ENCODE measurements at regions not wholly inside any gene's neighbourhood (a gene's known extent, or its start where the extent isn't known, plus 50 kb on each side); places are given as distances from the start of the nearest gene placed in this dataset.

GRCh38 chr5:92559331-92559730 is 1021.7 kb downstream of the NR2F1-AS1 start:
- TF ChIP-seq, protein P1, sequence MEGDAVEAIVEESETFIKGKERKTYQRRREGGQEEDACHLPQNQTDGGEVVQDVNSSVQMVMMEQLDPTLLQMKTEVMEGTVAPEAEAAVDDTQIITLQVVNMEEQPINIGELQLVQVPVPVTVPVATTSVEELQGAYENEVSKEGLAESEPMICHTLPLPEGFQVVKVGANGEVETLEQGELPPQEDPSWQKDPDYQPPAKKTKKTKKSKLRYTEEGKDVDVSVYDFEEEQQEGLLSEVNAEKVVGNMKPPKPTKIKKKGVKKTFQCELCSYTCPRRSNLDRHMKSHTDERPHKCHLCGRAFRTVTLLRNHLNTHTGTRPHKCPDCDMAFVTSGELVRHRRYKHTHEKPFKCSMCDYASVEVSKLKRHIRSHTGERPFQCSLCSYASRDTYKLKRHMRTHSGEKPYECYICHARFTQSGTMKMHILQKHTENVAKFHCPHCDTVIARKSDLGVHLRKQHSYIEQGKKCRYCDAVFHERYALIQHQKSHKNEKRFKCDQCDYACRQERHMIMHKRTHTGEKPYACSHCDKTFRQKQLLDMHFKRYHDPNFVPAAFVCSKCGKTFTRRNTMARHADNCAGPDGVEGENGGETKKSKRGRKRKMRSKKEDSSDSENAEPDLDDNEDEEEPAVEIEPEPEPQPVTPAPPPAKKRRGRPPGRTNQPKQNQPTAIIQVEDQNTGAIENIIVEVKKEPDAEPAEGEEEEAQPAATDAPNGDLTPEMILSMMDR (IDR thresholded peaks at IDR 0.05; ENCODE audit: extremely low read depth, missing control alignments): no peak
- no peak for DNase-seq (ENCODE audit: low spot score)

DNA sequence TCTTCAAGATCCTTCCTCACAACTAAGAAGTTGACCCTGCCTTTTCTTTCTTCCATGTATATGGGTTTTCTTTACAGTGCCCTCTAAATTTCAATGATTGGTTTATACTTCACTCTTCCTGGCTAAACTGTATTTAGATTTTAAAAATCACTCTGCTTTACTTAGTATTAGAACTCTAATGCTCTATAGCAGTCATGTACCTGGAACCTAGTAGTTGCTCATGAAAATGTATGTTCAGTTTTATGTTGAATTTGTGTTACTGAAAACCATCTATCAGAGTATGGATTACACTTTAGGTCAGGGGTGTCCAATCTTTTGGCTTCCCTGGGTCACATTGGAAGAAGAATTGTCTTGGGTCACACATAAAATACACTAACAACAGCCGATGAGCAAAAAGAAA is 1024.3 kb downstream of the NR2F1-AS1 start:
- TF ChIP-seq, protein P1 (IDR thresholded peaks at IDR 0.05; ENCODE audit: extremely low read depth, missing control alignments): no peak
- no peak for DNase-seq (ENCODE audit: low spot score)

- TF ChIP-seq, protein P1 (IDR thresholded peaks at IDR 0.05; ENCODE audit: extremely low read depth, missing control alignments): no peak
- DNase-seq (ENCODE audit: low spot score): no peak
These were observed 1026.5 kb downstream of the NR2F1-AS1 start for GRCh38 chr5:92554447-92555085.

DNA sequence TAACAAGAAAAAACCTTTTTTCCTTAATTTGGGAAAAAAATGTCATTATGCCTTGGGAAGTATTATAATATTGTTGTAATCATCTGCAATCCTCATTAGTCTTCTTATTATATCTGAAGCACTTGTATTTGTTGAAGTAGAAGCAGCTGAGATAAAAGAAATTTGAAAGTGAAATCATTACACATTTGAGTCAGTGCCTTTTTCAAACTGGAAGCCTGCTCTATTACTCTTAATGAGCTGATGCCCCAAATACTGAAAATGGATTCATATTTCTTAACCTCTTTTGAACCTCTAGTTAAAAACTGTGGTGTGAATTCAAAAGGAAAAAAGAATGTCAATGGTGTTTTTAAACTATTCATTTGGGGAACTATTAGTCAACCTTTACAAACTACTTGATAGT is 1027.7 kb downstream of the NR2F1-AS1 start:
- DNase-seq (ENCODE audit: low spot score): no peak
- TF ChIP-seq, protein P1 (IDR thresholded peaks at IDR 0.05; ENCODE audit: extremely low read depth, missing control alignments): no peak

DNA sequence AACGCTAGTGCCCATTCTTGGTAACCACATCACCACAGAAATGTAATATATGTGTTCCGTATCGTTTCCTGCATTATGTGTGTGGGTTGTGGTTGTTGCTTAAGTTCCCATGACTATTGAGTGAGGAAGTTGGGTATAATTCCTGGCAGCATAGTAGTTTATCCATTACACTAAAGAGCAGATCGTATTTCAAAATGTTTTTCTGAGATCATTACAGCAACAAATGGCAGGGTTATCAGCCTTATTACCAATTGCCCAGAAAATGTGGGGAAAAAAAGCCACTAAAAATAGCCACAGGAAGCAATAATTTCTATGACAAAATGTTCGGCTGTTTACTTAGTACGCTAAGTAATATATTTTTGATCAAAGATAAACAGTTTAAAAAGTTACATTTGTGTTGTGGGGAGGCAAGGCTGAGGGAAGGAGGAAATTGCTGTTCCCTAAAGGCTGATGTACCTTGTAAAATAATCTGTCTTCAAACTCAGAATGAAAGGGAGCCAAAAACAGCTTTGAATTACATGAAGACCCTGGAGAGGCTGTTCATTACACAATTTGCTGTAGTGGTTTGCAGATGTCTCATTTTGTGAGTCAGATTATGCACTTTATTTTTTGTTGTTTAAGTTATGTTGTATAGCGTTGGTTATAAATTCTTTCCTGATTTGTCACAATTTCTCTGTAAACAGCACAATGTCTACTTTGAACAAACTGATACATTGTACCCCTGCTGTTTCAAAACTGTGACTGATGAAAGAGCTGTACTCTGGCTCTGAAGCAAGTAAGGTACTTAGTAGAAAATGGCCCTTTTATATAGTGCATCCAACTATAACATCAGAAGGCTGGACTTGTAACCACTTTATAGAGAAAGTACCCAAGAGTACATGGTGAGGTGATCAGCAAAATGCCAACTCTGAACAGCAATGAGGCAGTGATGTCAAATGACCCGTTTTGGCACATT is 1028.5 kb downstream of the NR2F1-AS1 start:
- TF ChIP-seq, protein P1 (IDR thresholded peaks at IDR 0.05; ENCODE audit: extremely low read depth, missing control alignments): no peak
- no peak for DNase-seq (ENCODE audit: low spot score)

DNA sequence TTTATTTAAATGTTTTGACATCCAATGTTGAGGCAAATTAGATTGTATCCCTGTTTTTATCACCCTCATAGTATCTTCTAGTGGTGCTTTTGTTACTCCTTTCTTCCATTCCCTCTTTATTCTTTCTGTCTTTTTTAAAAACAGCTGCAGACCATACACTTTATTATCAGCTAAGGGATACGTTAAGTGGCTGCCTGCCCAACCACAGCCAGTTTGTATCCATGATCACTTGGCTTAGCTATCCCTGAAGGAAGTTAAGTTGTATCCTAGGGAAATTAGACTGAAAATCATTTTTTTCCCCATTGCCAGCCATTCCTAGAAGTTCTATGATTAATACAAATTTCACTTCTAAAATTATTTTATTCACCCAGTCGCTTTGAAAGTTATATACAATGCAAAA is 1032.7 kb downstream of the NR2F1-AS1 start:
- DNase-seq (ENCODE audit: low spot score): no peak
- TF ChIP-seq, protein P1 (IDR thresholded peaks at IDR 0.05; ENCODE audit: extremely low read depth, missing control alignments): no peak

DNA sequence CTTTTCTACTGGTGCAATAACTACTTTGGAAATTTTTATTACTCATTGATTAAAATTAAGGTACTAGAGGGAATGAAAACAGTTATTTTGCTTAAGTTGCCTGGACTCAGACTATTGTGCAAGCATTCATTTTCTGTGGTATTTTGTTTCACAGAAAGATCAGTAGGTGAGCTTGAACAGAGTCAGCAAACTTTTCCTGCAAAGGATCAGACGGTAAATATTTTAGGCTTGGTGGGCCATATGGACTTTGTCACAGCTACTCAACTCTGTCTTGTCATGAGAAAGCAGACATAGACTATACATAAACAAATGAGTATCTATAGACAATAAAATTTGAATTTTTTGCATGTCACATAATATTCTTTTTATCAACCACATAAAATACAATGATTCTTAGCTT is 1036.4 kb downstream of the NR2F1-AS1 start:
- no peak for DNase-seq (ENCODE audit: low spot score)
- TF ChIP-seq, protein P1 (IDR thresholded peaks at IDR 0.05; ENCODE audit: extremely low read depth, missing control alignments): no peak

All from GM20000 (cell line).